Fibroblast of peridontal ligament (primary cell): ENCODE measurements at regions not wholly inside any gene's neighbourhood (a gene's known extent, or its start where the extent isn't known, plus 50 kb on each side); places are given as distances from the start of the nearest gene placed in this dataset.

Source experiments
- DNase-seq: peaks from one replicate; pipeline ENCODE4 v3.0.0-alpha.2; 2010; ENCODE audit errors: extremely low read depth

GRCh38 chr1:65486613-65487012, 66.1 kb downstream of the LEPR start:
- no peak for DNase-seq

GRCh38 chr1:65489481-65489880, 69.0 kb downstream of the LEPR start:
- DNase-seq, result peak; percentile 63

GRCh38 chr1:65490231-65491009, 70.0 kb downstream of the LEPR start:
- DNase-seq, result peak; percentile 81

GRCh38 chr1:65491472-65491871, 71.0 kb downstream of the LEPR start:
- no peak for DNase-seq

GRCh38 chr1:65493802-65494201, 73.3 kb downstream of the LEPR start:
- DNase-seq, result peak; percentile 60

- no peak for DNase-seq
Measured at GRCh38 chr1:65494671-65495070, 74.2 kb downstream of the LEPR start.

- DNase-seq, result peak; percentile 22
Measured at GRCh38 chr1:65495137-65495536, 74.7 kb downstream of the LEPR start.

- no peak for DNase-seq
Measured at GRCh38 chr1:65497256-65497830, 76.9 kb downstream of the LEPR start.

GRCh38 chr1:65503427-65503826, 83.0 kb downstream of the LEPR start:
- no peak for DNase-seq

- no peak for DNase-seq
Measured at GRCh38 chr1:65504263-65504662, 83.8 kb downstream of the LEPR start.

- DNase-seq, result peak; percentile 86
Measured at GRCh38 chr1:65505547-65506300, 85.3 kb downstream of the LEPR start.

GRCh38 chr1:65508051-65508450, 87.6 kb downstream of the LEPR start:
- DNase-seq, result peak; percentile 52

GRCh38 chr1:65509912-65510680, 89.6 kb downstream of the LEPR start:
- peak; percentile 73 for DNase-seq

GRCh38 chr1:65510961-65511360, 90.5 kb downstream of the LEPR start:
- DNase-seq, result no peak

- no peak for DNase-seq
Measured at GRCh38 chr1:65512383-65512782, 91.9 kb downstream of the LEPR start.

- peak; percentile 66 for DNase-seq
Measured at GRCh38 chr1:65512967-65513780, 92.7 kb downstream of the LEPR start.

GRCh38 chr1:65514041-65514440, 93.6 kb downstream of the LEPR start:
- DNase-seq, result peak; percentile 99

- DNase-seq, result peak; percentile 28
Measured at GRCh38 chr1:65524931-65525265, 104.4 kb downstream of the LEPR start.

- no peak for DNase-seq
Measured at GRCh38 chr1:65525266-65526048, 105.0 kb downstream of the LEPR start.

- DNase-seq, result no peak
Measured at GRCh38 chr1:65526049-65526556, 105.6 kb downstream of the LEPR start.
